Neuronal stem cell (in vitro differentiated cells): ENCODE measurements at regions not wholly inside any gene's neighbourhood (a gene's known extent, or its start where the extent isn't known, plus 50 kb on each side); places are given as distances from the start of the nearest gene placed in this dataset.

Source experiments
- DNase-seq: peaks from one replicate; pipeline ENCODE4 v3.0.0-alpha.2; 2013; ENCODE audit warnings: low spot score
- H2AFZ ChIP-seq: one replicate; pipeline ENCODE4 v1.6.1; 2013; ENCODE audit warnings: mild to moderate bottlenecking, low read length, inconsistent platforms
- H2AK5ac ChIP-seq: 2 replicates; pipeline ENCODE4 v1.6.1; 2013; ENCODE audit warnings: low read depth, mild to moderate bottlenecking, inconsistent platforms, low read length, moderate library complexity, mixed read lengths
- H2BK120ac ChIP-seq: 2 replicates; pipeline ENCODE4 v1.6.1; 2013; ENCODE audit warnings: low read depth, mild to moderate bottlenecking, inconsistent platforms, low read length, moderate library complexity, mixed read lengths
- H2BK12ac ChIP-seq: one replicate; pipeline ENCODE4 v1.6.1; 2013; ENCODE audit warnings: low read length, inconsistent platforms
- H2BK15ac ChIP-seq: 2 replicates; pipeline ENCODE4 v1.6.1; 2013; ENCODE audit warnings: mild to moderate bottlenecking, low read length, inconsistent platforms, mixed read lengths
- H2BK5ac ChIP-seq: one replicate; pipeline ENCODE4 v1.6.1; 2013; ENCODE audit warnings: inconsistent platforms, mild to moderate bottlenecking, low read length, moderate library complexity
- H3K14ac ChIP-seq: one replicate; pipeline ENCODE4 v1.6.1; 2013; ENCODE audit warnings: low read length, inconsistent platforms
- H3K18ac ChIP-seq: 2 replicates; pipeline ENCODE4 v1.6.1; 2013; ENCODE audit warnings: low read length, inconsistent platforms
- H3K23ac ChIP-seq: 2 replicates; pipeline ENCODE4 v1.6.1; 2013; ENCODE audit warnings: low read depth, mild to moderate bottlenecking, mixed read lengths, low read length, inconsistent platforms; ENCODE audit not compliant: poor library complexity
- H3K27ac ChIP-seq: replicated peaks from 3 replicates; pipeline ENCODE4 v1.5.1; 2013; ENCODE audit warnings: low read length, inconsistent platforms
- H3K27me3 ChIP-seq, 3 experiments: 2 replicates each; pipeline ENCODE4 v1.6.1; 2013; ENCODE audit warnings: low read length in 3 of 3, mild to moderate bottlenecking in 2 of 3, inconsistent platforms in 1 of 3, low read depth in 1 of 3, mixed read lengths in 1 of 3, moderate library complexity in 1 of 3; ENCODE audit not compliant: control insufficient read depth in 3 of 3, insufficient read depth in 3 of 3
- H3K36me3 ChIP-seq, 2 donors: replicated peaks in 1 of 2; 2 replicates each; pipeline ENCODE4 v1.6.1; 2013; ENCODE audit warnings: low read length in 2 of 2; ENCODE audit not compliant: control insufficient read depth in 2 of 2, insufficient read depth in 2 of 2
- H3K4ac ChIP-seq: 2 replicates; pipeline ENCODE4 v1.6.1; 2013; ENCODE audit warnings: inconsistent platforms, mild to moderate bottlenecking, low read length, moderate library complexity
- H3K4me1 ChIP-seq, 2 donors: 1 replicate in 1 of 2; 2 replicates in 1 of 2; pipeline ENCODE4 v1.6.1; 2013; ENCODE audit warnings: low read length in 2 of 2, low read depth in 1 of 2; ENCODE audit not compliant: control insufficient read depth in 2 of 2, insufficient read depth in 1 of 2
- H3K4me2 ChIP-seq: one replicate; pipeline ENCODE4 v1.6.1; 2013; ENCODE audit warnings: mild to moderate bottlenecking, low read length, inconsistent platforms; ENCODE audit not compliant: insufficient read depth, poor library complexity, severe bottlenecking
- H3K4me3 ChIP-seq, 2 donors: 2 replicates each; pipeline ENCODE4 v1.5.1; 2013; ENCODE audit warnings: low read length in 2 of 2, mild to moderate bottlenecking in 2 of 2, inconsistent platforms in 1 of 2, moderate library complexity in 1 of 2
- H3K79me1 ChIP-seq: one replicate; pipeline ENCODE4 v1.6.1; 2013; ENCODE audit warnings: low read depth, mild to moderate bottlenecking, inconsistent platforms, low read length, moderate library complexity
- H3K9ac ChIP-seq: one replicate; pipeline ENCODE4 v1.6.1; 2013; ENCODE audit warnings: mild to moderate bottlenecking, low read depth, low read length, inconsistent platforms; ENCODE audit not compliant: poor library complexity
- H3K9me3 ChIP-seq, 2 donors: replicated peaks in 1 of 2; 2 replicates each; pipeline versions ENCODE3 to v1.6.1; 2013; ENCODE audit warnings: low read length in 2 of 2, mild to moderate bottlenecking in 2 of 2, inconsistent platforms in 1 of 2, low read depth in 1 of 2, mixed read lengths in 1 of 2, moderate library complexity in 1 of 2; ENCODE audit not compliant: control insufficient read depth in 2 of 2, insufficient read depth in 1 of 2
- H4K8ac ChIP-seq: one replicate; pipeline ENCODE4 v1.6.1; 2013; ENCODE audit warnings: low read depth, mild to moderate bottlenecking, inconsistent platforms, low read length, moderate library complexity
- H4K91ac ChIP-seq: one replicate; pipeline ENCODE4 v1.6.1; 2013; ENCODE audit warnings: low read length, low read depth, mild to moderate bottlenecking, inconsistent platforms; ENCODE audit not compliant: poor library complexity
- WGBS, 2 donors: extraction: QIAGEN DNeasy Blood & Tissue Kit; methylation state at CpG; one replicate each; pipeline ENCODE4 v1.1.7; 2013; ENCODE audit warnings: missing lambda C conversion rate in 2 of 2, mixed read lengths in 1 of 2; ENCODE audit not compliant: insufficient read length in 2 of 2, insufficient replicate concordance in 1 of 2; ENCODE audit errors: extremely low coverage in 2 of 2; 5-methylcytosine and 5-hydroxymethylcytosine counted together

DNA sequence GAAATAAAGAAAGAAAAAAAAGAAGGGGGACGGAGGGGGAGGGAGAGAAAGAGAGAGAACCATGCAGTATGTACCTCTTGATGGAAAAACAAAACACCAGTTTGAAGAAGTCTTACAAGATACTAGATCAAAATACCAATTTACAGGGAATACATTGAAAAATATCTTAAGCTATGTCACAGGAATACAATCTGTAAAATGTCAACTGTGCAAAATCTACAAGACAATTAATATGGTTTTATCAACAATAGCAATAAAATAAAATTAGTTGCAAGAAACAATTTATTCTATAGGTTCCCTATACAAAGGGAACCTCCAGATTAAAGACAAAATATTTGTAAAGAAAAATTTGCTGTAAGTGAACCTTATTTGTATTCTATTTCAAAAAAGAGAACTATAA lies 98.3 kb upstream of the CABCOCO1 start:
- Histone ChIP-seq H2BK12ac (no peak overlapping the region), H2BK15ac (no peak overlapping the region), H3K4me1 (no peaks in the 10 kb centered on the region), H3K9me3 (no peaks in the 10 kb centered on the region), H3K4me2 (no peak overlapping the region), H4K8ac (no peak overlapping the region), H3K4ac (no peak overlapping the region), H2BK120ac (no peak overlapping the region), H3K27ac (no peak overlapping the region), H2AK5ac (no peak overlapping the region), H3K36me3 (no peaks in the 10 kb centered on the region), H3K14ac (no peak overlapping the region), H3K79me1 (no peaks in the 10 kb centered on the region), H2BK5ac (no peak overlapping the region), H3K4me3 (no peak overlapping the region), H4K91ac (no peak overlapping the region), H3K23ac (no peak overlapping the region), H2AFZ (no peak overlapping the region), H3K18ac (no peak overlapping the region), H3K27me3 (no peaks in the 10 kb centered on the region), H3K9ac (no peak overlapping the region)
- no peak for DNase-seq
- no CpG with 5 or more reads among the region's 1 CpG for WGBS, 2 donors

DNA sequence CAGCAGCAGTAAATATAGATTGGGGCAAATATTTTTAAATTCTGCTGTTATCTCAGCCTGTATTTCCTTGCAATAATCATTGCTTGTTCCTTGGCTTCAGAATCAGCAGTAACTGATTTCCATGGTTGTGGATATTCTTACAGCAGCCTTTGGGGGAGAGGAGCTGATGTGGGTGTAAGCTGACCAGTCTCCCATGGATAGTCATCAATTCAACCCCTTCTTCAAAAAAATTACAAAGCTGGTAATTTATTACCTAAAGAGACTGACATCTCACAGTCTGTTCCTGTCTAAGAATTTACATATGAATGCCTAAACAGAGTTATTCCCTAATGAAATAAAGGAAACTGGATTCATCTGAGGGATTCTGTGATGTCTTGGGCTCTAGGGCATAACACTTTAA lies 103.1 kb upstream of the CABCOCO1 start:
- DNase-seq = no peak
- no peak overlapping the region for H3K4me3 ChIP-seq
- H3K18ac ChIP-seq = no peak overlapping the region
- H3K23ac ChIP-seq = no peak overlapping the region
- no peak overlapping the region for H2BK120ac ChIP-seq
- no peaks in the 10 kb centered on the region for H3K4me1 ChIP-seq
- H4K8ac ChIP-seq = no peak overlapping the region
- no peaks in the 10 kb centered on the region for H3K27me3 ChIP-seq
- no peak overlapping the region for H3K4me2 ChIP-seq
- H3K9me3 ChIP-seq = no peaks in the 10 kb centered on the region
- H3K9ac ChIP-seq = no peak overlapping the region
- no peaks in the 10 kb centered on the region for H3K79me1 ChIP-seq
- no peak overlapping the region for H3K4ac ChIP-seq
- no peak overlapping the region for H3K27ac ChIP-seq
- H3K36me3 ChIP-seq = no peaks in the 10 kb centered on the region
- H2AFZ ChIP-seq = no peak overlapping the region
- no peak overlapping the region for H2AK5ac ChIP-seq
- H2BK12ac ChIP-seq = no peak overlapping the region
- no peak overlapping the region for H2BK15ac ChIP-seq
- H2BK5ac ChIP-seq = no peak overlapping the region
- no peak overlapping the region for H4K91ac ChIP-seq
- H3K14ac ChIP-seq = no peak overlapping the region

DNA sequence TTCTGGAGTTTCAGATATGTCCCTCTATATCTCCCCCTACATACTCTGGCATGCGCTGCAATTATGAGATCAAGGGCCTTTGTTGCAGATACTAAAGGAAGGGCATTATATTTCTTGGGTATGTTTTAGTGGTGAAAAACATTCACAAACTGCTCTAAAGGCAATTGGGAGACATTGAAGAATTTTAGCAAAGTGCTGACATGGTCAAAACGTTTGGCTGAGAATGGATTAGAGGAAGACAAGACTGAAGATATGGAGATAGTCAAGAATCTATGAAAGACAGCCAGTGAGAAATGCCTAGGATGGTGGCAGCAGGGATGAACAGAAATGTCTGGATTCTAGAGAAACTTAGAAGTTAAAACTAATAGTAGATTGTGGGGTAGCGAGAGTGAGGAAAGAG lies 104.5 kb upstream of the CABCOCO1 start:
- H2BK12ac ChIP-seq = no peak overlapping the region
- H3K36me3 ChIP-seq = no peaks in the 10 kb centered on the region
- H3K79me1 ChIP-seq = no peaks in the 10 kb centered on the region
- no peak overlapping the region for H3K23ac ChIP-seq
- H3K4me2 ChIP-seq = no peak overlapping the region
- no CpG with 5 or more reads among the region's 3 CpGs for WGBS, 2 donors
- no peak overlapping the region for H3K4ac ChIP-seq
- DNase-seq = no peak
- no peaks in the 10 kb centered on the region for H3K9me3 ChIP-seq
- no peak overlapping the region for H4K8ac ChIP-seq
- H2BK5ac ChIP-seq = no peak overlapping the region
- H3K27ac ChIP-seq = no peak overlapping the region
- no peak overlapping the region for H3K14ac ChIP-seq
- no peak overlapping the region for H2BK15ac ChIP-seq
- H4K91ac ChIP-seq = no peak overlapping the region
- no peak overlapping the region for H3K9ac ChIP-seq
- no peaks in the 10 kb centered on the region for H3K4me1 ChIP-seq
- H3K4me3 ChIP-seq = no peak overlapping the region
- no peaks in the 10 kb centered on the region for H3K27me3 ChIP-seq
- no peak overlapping the region for H2AK5ac ChIP-seq
- no peak overlapping the region for H2BK120ac ChIP-seq
- H2AFZ ChIP-seq = no peak overlapping the region
- no peak overlapping the region for H3K18ac ChIP-seq

DNA sequence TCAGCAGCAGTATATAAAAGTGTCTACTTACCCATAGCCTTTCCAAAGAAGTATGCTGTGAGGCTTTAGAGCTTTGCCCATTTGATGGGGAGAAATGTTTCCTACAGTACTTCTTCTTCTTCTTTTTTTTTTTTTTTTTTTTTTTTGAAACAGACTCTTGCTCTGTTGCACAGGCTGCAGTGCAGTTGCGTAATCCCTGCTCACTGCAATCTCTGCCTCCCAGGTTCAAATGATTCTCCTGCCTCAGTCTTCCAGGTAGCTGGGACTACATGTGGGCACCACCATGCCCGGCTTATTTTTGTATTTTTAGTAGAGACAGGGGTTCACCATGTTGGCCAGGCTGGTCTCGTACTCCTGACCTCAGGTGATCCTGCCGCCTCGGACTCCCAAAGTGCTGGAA lies 101.7 kb upstream of the TMEM26 start:
- no CpG with 5 or more reads among the region's 5 CpGs for WGBS, 2 donors
- H4K91ac ChIP-seq = no peak overlapping the region

More for the DNA sequence above, 101.7 kb upstream of the TMEM26 start:
- H2BK120ac ChIP-seq = no peak overlapping the region
- H3K18ac ChIP-seq = no peak overlapping the region
- H2AK5ac ChIP-seq = no peak overlapping the region
- H3K9ac ChIP-seq = no peak overlapping the region
- H2BK12ac ChIP-seq = no peak overlapping the region
- no peak overlapping the region for H3K27ac ChIP-seq
- H3K27me3 ChIP-seq = no peaks in the 10 kb centered on the region
- H2AFZ ChIP-seq = no peak overlapping the region
- H3K36me3 ChIP-seq = no peaks in the 10 kb centered on the region
- H4K8ac ChIP-seq = no peak overlapping the region
- H3K14ac ChIP-seq = no peak overlapping the region
- H3K4me1 ChIP-seq = no peaks in the 10 kb centered on the region
- no peak for DNase-seq
- no peak overlapping the region for H3K23ac ChIP-seq
- H2BK15ac ChIP-seq = no peak overlapping the region
- H3K79me1 ChIP-seq = no peaks in the 10 kb centered on the region
- H3K4me3 ChIP-seq = no peak overlapping the region
- H3K9me3 ChIP-seq = no peaks in the 10 kb centered on the region
- no peak overlapping the region for H2BK5ac ChIP-seq
- no peak overlapping the region for H3K4me2 ChIP-seq
- no peak overlapping the region for H3K4ac ChIP-seq
